Fibroblast of gingiva (primary cell): ENCODE measurements at regions not wholly inside any gene's neighbourhood (a gene's known extent, or its start where the extent isn't known, plus 50 kb on each side); places are given as distances from the start of the nearest gene placed in this dataset.

Source experiments
- DNase-seq: peaks from one replicate; pipeline ENCODE4 v3.0.0-alpha.2; 2011; ENCODE audit warnings: low read depth

DNA sequence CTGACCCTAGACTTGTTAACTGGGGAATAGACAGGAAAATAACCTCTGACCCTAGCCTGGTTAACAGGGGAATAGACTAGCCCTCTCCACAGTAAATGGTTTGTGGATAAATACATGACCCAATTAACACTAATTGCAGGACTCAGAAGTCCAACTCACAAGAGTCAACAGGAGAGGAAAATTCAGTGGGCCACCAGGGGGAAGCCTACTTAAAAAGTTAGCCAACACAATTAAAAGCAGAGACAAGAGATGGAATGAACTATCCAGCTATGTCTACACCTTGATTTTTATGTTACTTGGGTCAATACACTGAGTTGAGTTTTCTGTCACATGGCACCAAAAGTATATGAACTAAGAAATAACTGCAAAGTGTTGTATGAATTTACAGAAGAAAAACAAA is 158.8 kb upstream of the SLC39A10 start:
- peak; percentile 36 for DNase-seq

DNA sequence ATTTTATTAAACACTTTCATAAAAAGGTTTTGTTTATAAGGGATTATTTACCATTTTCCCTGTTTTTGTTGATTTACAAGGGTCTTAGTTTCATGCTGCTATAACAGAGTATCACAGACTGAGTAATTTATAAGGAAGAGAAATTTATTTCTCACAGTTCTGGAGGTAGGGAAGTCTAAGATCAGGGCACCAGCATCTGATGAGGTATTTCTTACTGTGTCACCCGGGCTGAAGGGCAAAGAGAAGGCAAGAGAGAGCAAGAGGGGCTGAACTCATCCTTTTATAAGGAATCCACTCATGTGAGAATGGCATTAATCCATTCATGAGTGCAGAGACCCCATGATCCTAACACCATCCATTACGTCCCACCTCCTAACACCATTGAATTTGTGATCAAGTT is 160.0 kb upstream of the SLC39A10 start:
- DNase-seq = no peak

GRCh38 chr2:195495966-195496365 is 161.1 kb upstream of the SLC39A10 start:
- DNase-seq = no peak

DNA sequence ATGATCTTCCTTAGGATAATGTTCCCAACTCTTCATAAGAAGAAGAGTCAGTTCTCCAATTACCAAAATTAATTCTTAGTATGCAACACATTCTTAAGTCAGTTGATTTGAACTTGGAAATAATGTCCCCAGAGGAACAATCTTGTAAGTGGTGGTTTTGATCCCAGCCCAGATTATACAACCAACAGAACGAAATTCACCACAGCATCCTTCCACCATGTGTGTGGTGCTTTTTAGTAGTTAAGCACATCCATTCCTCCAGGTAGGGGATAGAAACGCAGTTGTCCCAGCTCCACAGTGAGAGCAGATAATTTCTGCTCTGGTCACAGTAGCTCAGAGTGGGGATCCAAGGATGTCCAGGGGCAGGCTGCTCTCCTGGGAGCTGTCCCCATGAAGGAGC is 161.7 kb upstream of the SLC39A10 start:
- DNase-seq = no peak

GRCh38 chr2:195494451-195494850 is 162.6 kb upstream of the SLC39A10 start:
- DNase-seq = peak; percentile 38

DNA sequence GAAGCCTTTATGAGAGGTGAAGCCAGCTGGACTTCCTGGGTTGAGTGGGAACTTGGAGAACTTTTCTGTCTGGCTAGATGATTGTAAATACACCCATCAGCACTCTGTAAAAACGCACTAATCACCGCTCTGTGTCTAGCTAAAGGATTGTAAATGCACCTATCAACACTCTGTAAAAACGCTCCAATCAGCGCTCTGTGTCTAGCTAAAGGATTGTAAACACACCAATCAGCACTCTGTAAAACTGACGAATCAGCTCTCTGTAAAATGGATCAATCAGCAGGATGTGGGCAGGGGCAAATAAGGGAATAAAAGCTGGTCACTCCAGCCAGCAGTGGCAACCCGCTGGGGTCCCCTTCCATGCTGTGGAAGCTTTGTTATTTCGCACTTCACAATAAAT is 163.6 kb upstream of the SLC39A10 start:
- DNase-seq = no peak

DNA sequence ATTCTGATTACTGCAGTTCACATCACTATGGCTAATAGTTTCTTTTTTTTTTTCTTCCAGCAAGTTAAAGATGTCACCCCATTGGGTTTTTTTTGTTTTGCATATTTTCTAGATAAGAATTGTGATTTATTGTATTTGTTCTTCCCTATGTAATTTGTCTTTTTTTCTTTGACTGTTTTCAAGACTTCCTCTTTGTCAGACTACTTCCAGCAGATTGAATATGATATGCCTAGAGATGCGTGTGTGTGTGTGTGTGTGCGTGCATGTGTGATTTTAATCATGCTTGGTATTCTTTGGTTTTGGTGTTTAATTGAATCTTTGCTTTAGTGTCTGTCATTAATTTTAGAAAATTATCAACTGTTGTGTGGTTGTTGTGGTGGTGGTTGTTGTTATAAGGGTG is 166.7 kb upstream of the SLC39A10 start:
- DNase-seq = no peak

GRCh38 chr2:195489101-195489500 is 167.9 kb upstream of the SLC39A10 start:
- peak; percentile 30 for DNase-seq

- no peak for DNase-seq
These were observed 168.5 kb upstream of the SLC39A10 start for GRCh38 chr2:195488567-195488966.

DNA sequence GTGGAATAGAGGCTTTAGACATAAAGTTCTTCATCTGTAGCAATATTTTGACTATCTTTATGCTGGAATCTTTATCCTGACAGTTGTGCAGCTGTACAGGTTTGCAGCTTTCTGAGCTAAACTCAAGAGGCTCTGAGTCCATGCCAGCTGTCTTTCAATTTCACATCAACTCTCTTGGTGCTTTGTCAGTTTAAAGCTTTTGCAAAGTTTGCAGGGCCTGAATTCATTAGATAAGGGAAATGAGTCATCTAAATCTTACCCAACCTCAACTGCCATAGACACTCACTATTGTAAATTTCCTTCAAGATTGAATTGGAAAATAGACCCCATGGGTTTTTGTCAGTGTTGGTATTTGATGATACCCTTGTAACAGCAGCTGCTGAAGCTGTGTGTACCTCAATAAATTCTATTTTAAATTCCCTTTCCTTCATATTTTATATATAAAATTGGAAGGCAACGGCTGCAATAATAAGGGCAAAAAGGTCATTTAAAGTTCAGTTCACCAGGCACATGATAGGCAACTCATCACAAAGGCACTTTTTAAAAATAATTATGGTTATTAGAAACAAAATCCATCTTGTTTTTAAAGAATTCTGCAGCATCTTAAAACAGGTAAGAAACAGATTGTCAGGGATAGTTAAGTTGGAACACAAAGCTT is 169.9 kb upstream of the SLC39A10 start:
- DNase-seq = no peak

DNA sequence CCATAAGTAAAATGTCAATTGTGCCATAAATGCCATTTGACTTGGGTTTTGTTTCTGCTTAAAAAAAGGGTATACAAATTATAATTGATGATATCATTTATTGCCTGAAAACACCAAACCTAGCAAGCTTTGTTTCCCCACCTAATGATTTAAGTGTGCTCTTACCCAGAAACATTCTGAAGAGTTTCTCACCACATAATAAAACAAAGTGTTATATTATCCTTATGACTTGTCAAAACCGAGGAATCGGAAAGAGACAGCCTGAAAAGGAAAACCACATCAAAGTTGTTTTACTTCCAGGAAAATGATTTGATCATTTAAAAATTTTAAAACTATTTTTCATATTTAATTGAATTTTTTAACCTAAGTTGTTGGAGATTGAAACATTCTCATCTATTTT is 170.5 kb upstream of the SLC39A10 start:
- DNase-seq = no peak

DNA sequence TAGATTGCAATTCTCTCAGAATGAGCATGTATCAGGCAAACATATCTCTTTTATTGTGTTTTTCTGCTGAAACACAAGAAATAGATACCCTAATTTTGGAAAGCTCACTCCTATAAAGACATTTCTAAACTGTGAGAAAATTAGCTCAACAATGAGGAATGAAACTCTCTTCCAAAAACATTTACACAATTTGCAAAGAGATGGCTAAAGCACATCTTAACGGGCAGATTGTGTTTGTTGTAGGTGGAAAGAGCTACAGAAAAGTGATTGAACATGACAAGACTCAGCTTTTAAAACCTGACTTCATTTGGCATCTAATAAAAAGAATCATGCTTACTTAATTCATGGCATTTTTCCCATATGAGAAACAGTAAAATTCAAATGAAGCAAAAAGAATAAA is 175.0 kb upstream of the SLC39A10 start:
- no peak for DNase-seq

GRCh38 chr2:195480121-195480520 is 176.9 kb upstream of the SLC39A10 start:
- DNase-seq = no peak

DNA sequence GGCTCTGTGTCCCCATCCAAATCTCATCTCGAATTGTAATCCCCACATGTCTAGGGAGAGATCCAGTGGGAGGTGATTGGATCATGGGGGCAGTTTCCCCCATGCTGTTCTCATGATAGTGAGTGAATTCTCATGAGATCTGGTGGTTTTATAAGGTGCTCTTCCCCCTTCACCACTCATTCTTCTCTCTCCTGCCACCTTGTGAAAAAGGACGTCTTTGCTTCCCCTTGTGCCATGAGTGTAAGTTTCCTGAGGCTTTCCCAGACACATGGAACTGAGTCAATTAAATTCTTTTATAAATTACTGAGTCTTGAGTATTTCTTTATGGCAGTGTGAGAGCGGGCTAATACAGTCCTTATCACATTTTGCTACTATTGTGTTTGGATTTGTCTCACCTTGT is 177.6 kb upstream of the SLC39A10 start:
- no peak for DNase-seq

DNA sequence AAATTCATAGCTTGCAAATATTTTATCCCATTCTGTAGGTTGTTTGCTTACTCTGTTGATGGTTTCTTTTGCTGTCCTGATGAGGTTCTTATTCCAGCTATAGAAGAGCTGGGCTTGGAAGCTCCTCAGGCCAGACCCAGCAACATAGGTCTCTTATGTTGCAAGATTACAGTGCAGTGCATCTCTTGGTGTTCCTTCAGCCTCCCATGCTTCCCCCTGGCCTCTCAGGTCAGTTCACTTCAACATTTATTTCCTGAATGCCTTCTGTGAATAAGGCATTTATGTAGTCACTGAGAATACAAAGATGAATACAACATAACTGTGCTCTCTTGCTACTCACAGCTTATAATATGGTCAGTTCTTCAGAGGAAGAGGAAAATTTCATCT is 179.0 kb upstream of the SLC39A10 start:
- no peak for DNase-seq

DNA sequence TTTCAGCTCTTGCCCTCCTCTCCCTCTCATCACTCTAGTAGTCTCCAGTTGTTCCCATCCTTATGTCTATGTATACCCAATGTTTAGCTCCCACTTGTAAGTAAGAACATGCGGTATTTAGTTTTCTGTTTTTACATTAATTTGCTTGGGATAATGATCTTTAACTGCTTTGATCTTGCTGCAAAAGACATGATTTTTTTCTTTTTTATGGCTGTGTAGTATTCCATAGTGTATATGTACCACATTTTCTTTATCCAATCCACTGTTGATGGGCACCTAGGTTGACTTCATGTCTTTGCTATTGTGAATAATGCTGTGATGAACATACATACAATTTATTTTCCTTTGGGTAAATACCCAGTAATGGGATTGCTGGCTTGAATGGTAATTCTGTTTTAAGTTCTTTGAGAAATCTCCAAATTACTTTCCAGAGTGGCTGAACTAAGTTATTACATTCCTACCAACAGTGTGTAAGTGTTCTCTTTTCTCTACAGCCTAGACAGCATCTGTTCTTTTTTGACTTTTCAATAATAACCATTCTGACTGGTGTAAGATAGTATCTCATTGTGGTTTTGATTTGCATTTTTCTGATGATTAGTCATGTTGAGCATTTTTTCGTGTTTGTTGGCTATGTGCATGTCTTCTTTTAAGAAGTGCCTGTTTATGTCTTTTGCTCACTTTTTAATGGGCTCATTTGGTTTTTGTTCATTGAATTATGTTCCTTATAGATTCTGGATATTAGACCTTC is 179.6 kb upstream of the SLC39A10 start:
- DNase-seq = peak; percentile 44

DNA sequence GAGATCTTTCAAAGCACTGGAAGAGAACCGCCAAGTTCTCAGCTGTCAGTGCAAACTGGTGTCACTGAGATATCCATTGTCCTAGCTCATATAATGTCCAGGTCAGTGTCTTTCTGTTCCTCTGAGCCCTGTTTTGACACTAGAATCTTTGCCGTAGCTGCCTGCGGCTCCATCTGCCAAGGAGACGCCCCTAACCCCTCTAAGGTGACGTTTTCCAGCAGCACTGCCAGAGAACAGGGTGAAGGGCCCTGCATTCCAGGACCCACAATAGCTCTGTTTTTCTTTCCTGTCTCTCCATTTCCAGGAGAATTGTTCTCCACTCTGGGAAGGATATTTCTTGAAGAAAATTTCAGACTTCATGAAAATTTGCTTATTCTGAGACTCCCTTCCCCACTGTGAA is 181.7 kb upstream of the SLC39A10 start:
- no peak for DNase-seq

- no peak for DNase-seq
These were observed 183.2 kb upstream of the SLC39A10 start for GRCh38 chr2:195473862-195474261.

GRCh38 chr2:195472501-195473234 is 184.4 kb upstream of the SLC39A10 start:
- DNase-seq = no peak

DNA sequence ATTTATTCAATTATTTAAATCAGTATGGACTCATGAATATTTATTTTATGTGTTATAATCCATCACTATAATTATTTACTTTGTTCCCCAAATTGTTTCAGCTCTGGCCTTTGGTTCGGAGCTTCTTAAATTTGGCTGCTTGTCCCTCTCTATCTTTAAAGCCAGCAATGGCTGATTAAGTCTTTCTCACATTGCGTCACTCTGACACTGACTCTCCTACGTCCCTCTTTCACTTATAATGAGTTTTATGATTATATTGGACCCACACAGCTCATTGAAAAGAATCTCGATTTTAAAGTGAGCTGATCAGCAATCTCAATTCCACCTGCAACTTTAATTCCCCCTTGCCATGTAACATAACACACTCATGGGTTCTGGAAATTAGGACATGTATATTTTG is 185.2 kb upstream of the SLC39A10 start:
- DNase-seq = no peak

GRCh38 chr2:195471163-195471562 is 185.9 kb upstream of the SLC39A10 start:
- no peak for DNase-seq

GRCh38 chr2:195470622-195471021 is 186.4 kb upstream of the SLC39A10 start:
- no peak for DNase-seq

DNA sequence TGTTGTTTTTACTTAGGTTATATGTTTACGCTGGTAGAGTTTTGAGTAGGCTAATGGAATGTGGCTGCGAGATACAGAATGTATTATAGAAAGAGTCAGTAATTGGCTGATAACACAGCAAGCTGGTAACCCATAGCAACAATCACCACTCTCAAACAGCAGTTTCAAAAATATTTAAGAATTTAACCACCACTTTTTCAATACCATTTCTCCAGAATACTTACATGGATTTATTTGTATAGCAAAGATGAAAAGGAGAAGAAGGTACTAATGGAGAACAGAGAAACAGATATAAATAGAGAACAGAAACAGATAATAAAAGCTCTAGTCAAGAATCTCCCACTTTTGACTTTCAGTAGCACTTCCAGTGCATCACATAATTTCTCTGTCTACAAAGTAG is 188.3 kb upstream of the SLC39A10 start:
- no peak for DNase-seq
